Hematopoietic multipotent progenitor cell treated with erythropoietin and hydrocortisone succinate and interleukin-3 and kit ligand, for 15 days (in vitro differentiated cells): ENCODE measurements at regions not wholly inside any gene's neighbourhood (a gene's known extent, or its start where the extent isn't known, plus 50 kb on each side); places are given as distances from the start of the nearest gene placed in this dataset.

Source experiments
- DNase-seq: peaks from one replicate; pipeline ENCODE4 v3.0.0-alpha.2; 2015; ENCODE audit warnings: low spot score

DNA sequence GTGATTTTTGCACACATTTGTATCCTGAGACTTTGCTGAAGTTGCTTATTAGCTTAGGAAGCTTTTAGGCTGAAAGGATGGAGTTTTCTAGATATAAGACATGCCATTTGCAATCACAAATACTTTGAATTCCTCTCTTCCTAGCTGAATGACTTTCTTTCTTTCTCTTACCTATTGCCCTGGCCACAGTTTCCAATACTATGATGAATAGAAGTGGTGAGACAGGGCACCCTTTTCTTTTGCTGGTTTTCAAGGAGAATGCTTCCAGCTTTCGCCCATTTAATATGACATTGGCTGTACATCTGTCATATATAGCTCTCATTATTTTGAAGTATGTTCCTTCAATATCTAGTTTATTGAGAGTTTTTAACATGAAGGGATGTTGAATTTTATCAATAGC, 409.6 kb upstream of the EPHA7 start:
- no peak for DNase-seq

- DNase-seq: no peak
Measured at GRCh38 chr6:93828553-93828952, 409.2 kb upstream of the EPHA7 start.

GRCh38 chr6:93827728-93828127, 408.4 kb upstream of the EPHA7 start:
- DNase-seq: no peak

- DNase-seq: no peak
Measured at GRCh38 chr6:93825950-93826349, 406.6 kb upstream of the EPHA7 start.

DNA sequence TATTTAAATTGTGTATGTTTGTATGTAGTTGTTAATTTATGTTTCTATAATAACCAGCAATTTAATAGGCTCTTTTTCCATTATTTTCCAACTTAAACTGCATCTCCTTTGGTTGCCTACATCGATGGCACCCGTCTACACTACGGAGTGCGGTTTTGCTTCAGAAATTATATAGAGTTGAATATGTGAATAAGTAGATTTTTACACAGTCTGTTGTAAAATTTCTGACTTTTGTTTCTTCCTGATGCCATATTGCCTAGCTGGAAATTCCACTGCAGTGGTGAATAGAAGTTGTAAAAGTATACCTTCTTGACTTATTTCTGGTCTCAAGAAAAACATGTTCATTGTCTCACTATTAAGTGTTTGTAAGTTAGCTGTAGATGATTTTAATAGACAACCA, 404.1 kb upstream of the EPHA7 start:
- no peak for DNase-seq

DNA sequence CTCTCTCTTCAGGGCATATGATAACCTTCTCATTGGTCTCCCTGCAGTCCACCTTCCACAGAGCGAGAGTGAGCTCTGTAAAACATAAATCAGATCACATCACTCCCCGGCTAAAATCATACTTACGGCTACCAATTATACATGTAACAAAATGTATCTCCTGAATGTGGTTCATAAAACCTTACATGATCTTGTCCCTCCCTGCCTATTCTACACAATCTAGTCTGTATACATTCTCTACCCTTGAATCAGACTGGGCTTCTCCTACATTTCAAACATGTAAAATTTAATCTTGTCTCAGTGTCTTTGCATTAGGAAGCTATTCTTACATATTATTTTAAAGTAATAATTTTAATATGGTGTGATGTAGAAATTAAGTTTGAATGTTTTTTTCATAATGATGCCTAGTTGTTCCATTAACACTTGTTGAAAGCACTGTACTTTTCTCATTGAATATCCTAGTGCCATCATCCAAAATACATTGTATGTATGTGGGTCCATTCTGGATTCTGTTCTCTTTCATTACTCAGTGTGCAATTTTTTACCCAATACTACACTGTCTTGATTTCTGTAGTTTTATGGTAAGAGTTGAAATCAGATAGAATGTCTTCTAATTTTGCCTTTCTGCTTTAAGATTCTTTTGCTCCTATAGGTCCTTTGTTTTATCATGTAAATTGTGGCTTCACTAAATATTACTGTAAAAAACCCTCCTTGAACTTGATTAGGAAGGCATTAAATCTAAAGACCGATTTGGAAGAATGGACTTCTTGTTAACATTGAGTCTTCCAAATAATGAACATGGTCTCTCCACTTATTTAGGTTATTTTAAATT, 403.3 kb upstream of the EPHA7 start:
- no peak for DNase-seq

- DNase-seq: no peak
Measured at GRCh38 chr6:93821953-93822352, 402.6 kb upstream of the EPHA7 start.

- DNase-seq: no peak
Measured at GRCh38 chr6:93820465-93821082, 401.2 kb upstream of the EPHA7 start.

GRCh38 chr6:93819189-93819588, 399.8 kb upstream of the EPHA7 start:
- DNase-seq: no peak

- DNase-seq: no peak
Measured at GRCh38 chr6:93817937-93818336, 398.6 kb upstream of the EPHA7 start.

GRCh38 chr6:93806409-93807270, 387.3 kb upstream of the EPHA7 start:
- DNase-seq: no peak

DNA sequence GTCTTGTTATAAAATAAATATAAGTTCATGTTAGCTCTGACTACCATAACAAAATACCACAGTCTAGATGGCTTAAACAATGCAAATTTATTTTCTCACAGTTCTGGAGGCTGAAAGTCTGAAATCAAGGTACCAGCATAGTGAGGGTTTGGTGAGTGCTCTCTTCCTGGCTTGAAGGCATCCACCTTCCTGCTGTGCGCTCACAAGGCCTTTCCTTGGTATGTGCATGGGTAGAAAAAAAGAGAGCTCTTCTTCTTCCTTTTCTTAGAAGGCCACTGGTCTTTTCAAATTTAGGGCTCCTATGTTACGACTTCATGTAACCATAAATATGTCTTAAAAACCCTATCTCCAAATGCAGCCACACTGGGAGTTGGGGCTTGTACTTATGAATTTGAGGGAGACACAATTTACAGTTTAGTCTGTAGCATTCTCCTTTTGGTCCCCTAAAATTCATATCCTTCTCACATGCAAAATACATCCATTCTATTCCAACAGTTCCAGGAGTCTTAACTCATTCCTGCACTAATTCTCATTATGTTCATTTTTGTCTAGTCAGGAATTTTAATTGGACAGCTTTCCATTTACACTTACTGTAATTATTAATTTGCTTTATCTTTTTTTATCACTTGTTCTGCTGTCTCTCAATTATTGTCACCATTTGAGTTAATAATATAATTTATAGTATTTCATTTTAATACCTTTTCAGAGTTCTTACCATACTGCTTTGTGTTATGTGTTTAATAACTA, 381.9 kb upstream of the EPHA7 start:
- DNase-seq: no peak

DNA sequence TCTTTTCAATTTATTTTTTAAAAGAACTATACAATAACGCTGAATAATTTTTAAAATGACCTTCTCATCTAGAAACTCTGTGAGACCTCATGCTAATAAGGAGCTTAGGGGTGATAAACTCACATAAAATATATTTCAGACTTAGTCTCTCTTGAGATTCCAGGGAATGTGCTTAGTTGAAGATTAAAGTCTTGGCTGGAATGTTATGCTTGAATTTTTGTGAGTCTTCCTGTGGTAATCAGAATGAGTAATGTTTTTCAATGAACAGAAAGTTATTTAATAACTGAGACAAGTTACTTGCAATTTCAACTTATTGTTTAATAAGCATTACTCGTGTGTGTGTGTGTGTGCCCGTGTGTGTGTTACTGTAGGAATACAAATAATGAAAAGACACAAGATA, 379.9 kb upstream of the EPHA7 start:
- no peak for DNase-seq

- DNase-seq: no peak
Measured at GRCh38 chr6:93794166-93794565, 374.8 kb upstream of the EPHA7 start.

DNA sequence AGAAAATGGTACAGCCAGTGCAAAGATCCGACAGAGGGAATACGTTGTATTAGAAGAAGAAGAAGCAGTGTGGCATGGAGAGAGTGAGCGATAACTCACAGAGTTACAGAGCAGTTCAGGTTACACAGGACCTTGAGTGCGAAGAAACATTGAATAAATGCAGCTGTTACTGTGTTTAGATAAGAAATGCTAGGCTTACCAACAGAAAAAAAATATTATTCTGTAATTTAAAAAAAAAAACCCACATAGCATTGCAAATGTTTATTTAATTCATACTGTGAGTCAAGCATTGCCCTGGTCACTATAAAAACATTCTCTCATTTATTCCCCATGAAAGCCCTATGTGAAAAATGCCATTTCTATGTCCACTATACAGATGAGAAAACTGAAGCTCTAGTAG, 373.4 kb upstream of the EPHA7 start:
- DNase-seq: no peak

- no peak for DNase-seq
Measured at GRCh38 chr6:93790981-93791380, 371.6 kb upstream of the EPHA7 start.

- DNase-seq: no peak
Measured at GRCh38 chr6:93789532-93789931, 370.2 kb upstream of the EPHA7 start.

DNA sequence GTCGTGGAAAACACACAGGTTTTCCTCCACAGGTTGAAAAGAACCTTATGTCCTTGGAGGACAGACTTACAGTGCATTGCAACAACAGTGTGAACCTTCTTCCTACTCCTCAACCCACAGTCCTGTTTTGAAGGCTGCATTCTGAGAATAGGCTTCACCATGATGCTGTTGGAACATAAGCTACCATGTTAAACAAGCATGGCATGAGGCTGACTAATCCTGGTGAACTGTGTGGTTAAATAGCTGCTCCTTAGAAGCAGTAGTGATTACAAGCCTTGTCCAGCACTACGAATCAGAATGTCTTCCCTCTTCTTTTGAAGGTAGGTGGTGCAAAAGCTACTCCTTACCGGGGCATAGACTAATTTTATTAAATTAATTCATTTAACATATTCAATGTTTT, 368.5 kb upstream of the EPHA7 start:
- DNase-seq: no peak

DNA sequence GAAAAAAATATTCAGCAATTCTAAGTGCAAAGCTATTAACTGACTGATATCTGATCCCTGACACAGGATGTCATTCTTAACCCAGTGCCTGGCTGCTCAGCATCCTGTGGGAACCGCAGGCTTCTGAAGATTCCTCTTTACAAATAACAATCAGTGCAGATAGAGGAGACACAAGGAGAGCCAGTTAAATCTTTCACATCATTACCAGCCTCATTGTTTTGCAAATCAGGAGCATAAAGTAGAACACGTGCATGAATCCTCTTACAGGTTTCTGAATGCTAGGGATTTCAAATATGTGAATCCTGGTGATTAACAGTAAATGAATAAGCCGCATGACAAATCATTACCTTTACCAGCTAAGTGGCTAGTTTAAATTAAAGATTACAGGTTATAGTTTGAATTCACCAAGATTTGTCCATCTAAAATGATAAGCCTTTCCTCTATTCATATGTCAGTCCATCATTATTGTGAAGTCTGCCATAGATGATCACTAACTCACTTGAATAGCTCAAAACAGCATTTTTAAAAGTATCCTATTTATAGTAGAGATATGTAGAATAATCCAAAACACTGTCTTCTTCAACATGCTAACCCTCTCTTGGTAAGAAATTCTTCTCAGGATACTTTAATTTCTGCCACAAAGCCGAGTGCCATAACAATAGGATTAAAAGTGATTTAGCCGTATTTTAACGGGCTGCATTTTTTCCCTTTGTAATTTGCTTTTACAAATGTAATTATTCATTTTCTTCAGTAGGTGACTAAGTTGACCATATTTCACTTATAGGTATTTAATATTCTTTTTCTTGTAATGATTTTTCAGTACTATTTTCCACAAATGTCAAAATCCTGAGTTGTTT, 367.3 kb upstream of the EPHA7 start:
- no peak for DNase-seq

- DNase-seq: no peak
Measured at GRCh38 chr6:93785694-93786030, 366.3 kb upstream of the EPHA7 start.
